ENCODE measurements at regions not wholly inside any gene's neighbourhood (a gene's known extent, or its start where the extent isn't known, plus 50 kb on each side); places are given as distances from the start of the nearest gene placed in this dataset.

GRCh38 chr3:117248153-117248552, 538.6 kb downstream of the TUSC7 start:
- no peak for ATAC-seq
- no peaks in the 10 kb centered on the region for H3K27me3 ChIP-seq (ENCODE audit: control insufficient read depth in 2 of 2, insufficient read depth in 2 of 2, low read length in 2 of 2)
- H2AFZ ChIP-seq (ENCODE audit: low read depth, low read length): no peak overlapping the region
- no peaks in the 10 kb centered on the region for H3K36me3 ChIP-seq (ENCODE audit: control insufficient read depth, insufficient read depth, low read length)
- TF ChIP-seq RFX1 (IDR thresholded peaks at IDR 0.05) (no peak), CXXC5 (CRISPR knock-in tag; IDR thresholded peaks at IDR 0.05) (no peak), ZNF217 (CRISPR knock-in tag; IDR thresholded peaks at IDR 0.05) (no peak)
- H3K4me3 ChIP-seq: no peak overlapping the region
- POLR2A ChIA-PET: no interaction called here
- H3K9me1 ChIP-seq (ENCODE audit: control insufficient read depth, insufficient read depth, low read length): no peaks in the 10 kb centered on the region
- no peak overlapping the region for H3K9ac ChIP-seq (ENCODE audit: insufficient read depth in 1 of 2, low read depth in 2 of 2, low read length in 2 of 2)
- no peak overlapping the region for H3K4me2 ChIP-seq (ENCODE audit: insufficient read depth, low read length)
- H3K27ac ChIP-seq (ENCODE audit: extremely low read depth, low read depth, low read length): no peak overlapping the region
- CTCF ChIA-PET (ENCODE audit: low intra/inter-chr PET ratio): no interaction called here
- DNase-seq (ENCODE audit: extremely low read depth in 1 of 4, low spot score in 3 of 4): no peak
- no TSS peak for BruUV-seq (replicated peaks)
- H3K9me3 ChIP-seq (replicated peaks; ENCODE audit: control insufficient read depth, insufficient read depth, low read depth, low read length): no peaks in the 10 kb centered on the region
- no peaks in the 10 kb centered on the region for H3K79me2 ChIP-seq (ENCODE audit: control insufficient read depth, insufficient read depth, low read length)
- no peaks in the 10 kb centered on the region for H4K20me1 ChIP-seq (replicated peaks; ENCODE audit: control insufficient read depth, insufficient read depth, low read length)
- intact Hi-C loops (cut with micrococcal nuclease) (no loop called here), in situ Hi-C loops (cut with MboI) (no loop called here)
- WGBS (ENCODE audit: insufficient coverage, low coverage, missing lambda C conversion rate): 0% methylated on average over 1 of the region's 1 CpG
- FAIRE-seq: no peak
- H3K4me1 ChIP-seq (replicated peaks in 1 of 2; ENCODE audit: control insufficient read depth in 2 of 2, insufficient read depth in 2 of 2, low read length in 2 of 2): no peaks in the 10 kb centered on the region

GRCh38 chr3:117252208-117252607, 542.6 kb downstream of the TUSC7 start:
- no peak for DNase-seq (ENCODE audit: extremely low read depth in 1 of 4, low spot score in 3 of 4)
- H4K20me1 ChIP-seq (replicated peaks; ENCODE audit: control insufficient read depth, insufficient read depth, low read length): no peaks in the 10 kb centered on the region
- no peak for FAIRE-seq
- 0% methylated on average over 2 of the region's 2 CpGs for WGBS (ENCODE audit: insufficient coverage, low coverage, missing lambda C conversion rate)
- in situ Hi-C loops (cut with MboI): no loop called here
- intact Hi-C loops (cut with micrococcal nuclease): no loop called here
- H3K36me3 ChIP-seq (ENCODE audit: control insufficient read depth, insufficient read depth, low read length): no peaks in the 10 kb centered on the region
- H3K4me3 ChIP-seq: no peak overlapping the region
- H3K9me1 ChIP-seq (ENCODE audit: control insufficient read depth, insufficient read depth, low read length): no peaks in the 10 kb centered on the region
- no peaks in the 10 kb centered on the region for H3K4me1 ChIP-seq (replicated peaks in 1 of 2; ENCODE audit: control insufficient read depth in 2 of 2, insufficient read depth in 2 of 2, low read length in 2 of 2)
- no peak for ATAC-seq
- TF ChIP-seq MTF1 (CRISPR knock-in tag; IDR thresholded peaks at IDR 0.05; ENCODE audit: borderline replicate concordance) (no peak), ZNF717 (CRISPR knock-in tag; IDR thresholded peaks at IDR 0.05) (no peak), NCOA4 (IDR thresholded peaks at IDR 0.05; ENCODE audit: partially characterized antibody) (no peak), TRIM28 (IDR thresholded peaks at IDR 0.05) (no peak)
- H3K27me3 ChIP-seq (ENCODE audit: control insufficient read depth in 2 of 2, insufficient read depth in 2 of 2, low read length in 2 of 2): no peaks in the 10 kb centered on the region
- ChIA-PET POLR2A (no interaction called here), CTCF (ENCODE audit: low intra/inter-chr PET ratio) (no interaction called here)
- no peaks in the 10 kb centered on the region for H3K79me2 ChIP-seq (ENCODE audit: control insufficient read depth, insufficient read depth, low read length)
- H3K27ac ChIP-seq (ENCODE audit: extremely low read depth, low read depth, low read length): no peak overlapping the region
- no peak overlapping the region for H2AFZ ChIP-seq (ENCODE audit: low read depth, low read length)
- H3K9me3 ChIP-seq (replicated peaks; ENCODE audit: control insufficient read depth, insufficient read depth, low read depth, low read length): no peaks in the 10 kb centered on the region
- H3K9ac ChIP-seq (ENCODE audit: insufficient read depth in 1 of 2, low read depth in 2 of 2, low read length in 2 of 2): no peak overlapping the region
- no peak overlapping the region for H3K4me2 ChIP-seq (ENCODE audit: insufficient read depth, low read length)
- BruUV-seq (replicated peaks): no TSS peak

All from K562 (cell line).